NCI-H2081 treated with DMSO at 0.1 percent for 48 hours (cell line): ENCODE measurements at regions not wholly inside any gene's neighbourhood (a gene's known extent, or its start where the extent isn't known, plus 50 kb on each side); places are given as distances from the start of the nearest gene placed in this dataset.
"Not testable (repeated sequence)": the region's sequence is repeated elsewhere in the genome, so short reads cannot be mapped to it uniquely, and the experiment has no call there.

Experiments used
- DNase-seq: peaks from one replicate; lab custom pipeline; 2025; lab: John Stamatoyannopoulos, UW

GRCh38 chr7:84817016-84817415 is 369.8 kb downstream of the SEMA3D start:
- DNase-seq, result no peak

DNA sequence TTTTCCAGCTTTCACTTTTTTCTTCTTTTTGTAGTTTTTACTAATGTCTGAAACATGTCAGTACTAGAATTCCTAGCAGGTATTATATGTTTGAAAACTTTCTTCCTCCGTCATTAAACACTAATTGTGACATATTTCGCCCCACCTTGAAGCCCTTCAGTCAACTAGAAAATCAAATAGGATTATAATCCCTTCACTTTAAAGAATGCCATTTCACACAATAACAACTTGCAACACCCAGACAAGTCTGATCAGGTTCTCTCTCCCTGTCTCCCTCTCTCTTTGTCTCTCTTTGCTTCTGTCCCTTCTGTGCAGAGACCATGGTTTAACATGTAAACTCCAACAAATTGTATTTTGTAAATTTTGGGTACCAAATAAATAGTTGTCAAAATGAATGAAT is 373.5 kb downstream of the SEMA3D start:
- no peak for DNase-seq

DNA sequence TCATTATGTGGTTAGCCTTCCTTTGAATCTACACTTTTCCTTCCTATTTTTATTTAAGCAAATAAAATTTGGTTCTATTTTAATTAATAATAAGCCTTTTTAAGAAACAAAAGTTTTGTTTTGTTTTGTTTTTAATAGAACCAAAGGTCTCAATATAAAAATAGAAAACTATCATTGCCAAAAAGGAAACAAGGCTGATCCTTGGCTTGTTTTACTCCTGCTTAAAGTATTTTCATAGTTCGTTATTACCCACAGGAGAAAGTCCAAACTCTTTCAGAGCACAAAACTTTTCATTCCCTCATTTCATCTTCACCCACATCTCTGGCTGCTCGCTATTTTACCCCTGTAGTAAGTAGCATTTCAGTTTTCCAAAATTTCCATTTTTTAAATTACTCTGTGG is 374.8 kb downstream of the SEMA3D start:
- no peak for DNase-seq

- DNase-seq, result no peak
These were observed 375.5 kb downstream of the SEMA3D start for GRCh38 chr7:84811362-84811761.

- DNase-seq, result no peak
These were observed 377.0 kb downstream of the SEMA3D start for GRCh38 chr7:84809877-84810276.

- DNase-seq, result no peak
These were observed 382.9 kb downstream of the SEMA3D start for GRCh38 chr7:84803979-84804378.

DNA sequence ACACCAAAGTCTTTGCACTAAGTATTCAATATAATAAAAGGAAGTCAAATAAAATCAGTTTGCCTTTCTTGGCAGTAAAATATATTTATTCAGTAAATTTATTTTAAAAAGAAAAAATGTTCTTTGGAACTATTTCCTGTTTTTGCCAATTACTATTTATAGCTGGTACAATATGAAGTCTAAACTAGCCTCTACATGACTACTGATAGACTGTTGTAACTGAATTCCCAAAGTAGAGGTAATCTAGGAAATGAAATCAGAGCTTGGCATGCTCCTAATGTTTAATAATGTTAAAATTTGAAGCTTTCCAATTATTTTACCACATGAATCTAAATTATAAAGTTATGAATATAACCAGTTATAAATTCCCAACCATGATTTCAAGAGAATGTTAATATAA is 385.5 kb downstream of the SEMA3D start:
- no peak for DNase-seq

GRCh38 chr7:84800846-84801245 is 386.0 kb downstream of the SEMA3D start:
- DNase-seq, result no peak

DNA sequence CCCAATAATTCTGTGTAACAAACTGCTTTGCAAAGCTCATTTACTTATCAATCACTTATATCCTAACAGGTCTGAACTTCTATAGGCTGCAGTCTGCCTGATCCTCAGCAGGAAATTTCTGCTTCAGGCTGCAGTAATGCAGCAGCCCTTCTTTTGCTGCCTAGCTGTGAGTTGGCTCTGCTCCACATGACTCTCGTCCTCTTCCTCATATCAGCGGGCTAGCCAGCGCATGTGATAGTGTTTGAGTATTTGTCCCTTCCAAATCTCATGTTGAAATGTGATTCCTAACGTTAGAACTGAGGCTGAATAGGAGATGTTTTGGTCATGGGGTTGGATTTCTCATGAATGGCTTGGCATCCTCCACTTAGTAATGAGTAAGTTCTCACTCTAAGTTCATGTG is 387.8 kb downstream of the SEMA3D start:
- DNase-seq, result no peak

DNA sequence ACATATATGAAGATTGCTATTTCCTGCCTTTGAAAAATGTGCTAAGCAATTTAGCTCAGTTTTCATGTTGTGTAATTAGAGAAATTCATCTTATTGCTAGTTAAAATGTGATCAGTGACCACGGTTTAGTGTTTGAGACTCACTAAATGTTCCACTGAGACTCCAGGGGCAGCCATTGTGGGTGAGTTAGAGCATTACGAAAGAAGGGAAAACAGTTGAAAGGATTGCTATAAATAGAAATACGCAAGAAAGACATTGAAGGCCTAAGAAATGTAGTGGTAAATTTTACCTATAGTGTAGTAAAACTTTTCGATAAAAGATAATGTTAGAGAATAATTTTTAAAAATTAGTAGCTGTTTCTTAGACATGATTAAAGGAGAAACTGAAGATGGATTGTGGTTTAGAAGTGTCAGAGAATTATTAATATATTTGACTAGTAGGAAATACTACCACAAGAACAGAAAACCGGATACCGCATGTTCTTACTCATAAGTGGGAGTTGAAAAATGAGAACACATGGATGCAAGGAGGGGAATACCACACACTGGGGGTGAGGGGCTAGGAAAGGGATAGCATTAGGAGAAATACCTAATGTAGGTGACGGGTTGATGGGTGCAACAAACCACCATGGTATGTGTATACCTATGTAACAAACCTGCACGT is 394.5 kb downstream of the SEMA3D start:
- DNase-seq, result no peak

DNA sequence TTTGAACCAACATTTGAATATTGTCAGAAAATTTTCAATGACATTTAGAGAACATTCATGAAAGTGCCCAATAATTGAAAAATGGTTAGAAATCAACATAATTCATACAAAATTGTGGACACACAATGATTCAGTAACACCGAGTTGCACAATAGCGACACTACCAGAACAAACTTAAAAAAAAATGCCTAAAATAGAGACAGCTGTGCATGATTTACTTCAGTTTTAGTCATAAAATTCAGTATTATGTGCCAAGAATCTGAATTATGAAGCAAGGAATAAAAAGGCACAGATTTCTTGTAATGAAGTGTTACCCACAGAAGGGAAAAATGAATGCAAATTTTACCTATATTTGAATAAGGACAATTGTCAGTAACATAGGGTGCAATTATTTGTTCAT is 396.0 kb downstream of the SEMA3D start:
- no peak for DNase-seq

GRCh38 chr7:84786073-84786472 is 400.8 kb downstream of the SEMA3D start:
- DNase-seq, result no peak

DNA sequence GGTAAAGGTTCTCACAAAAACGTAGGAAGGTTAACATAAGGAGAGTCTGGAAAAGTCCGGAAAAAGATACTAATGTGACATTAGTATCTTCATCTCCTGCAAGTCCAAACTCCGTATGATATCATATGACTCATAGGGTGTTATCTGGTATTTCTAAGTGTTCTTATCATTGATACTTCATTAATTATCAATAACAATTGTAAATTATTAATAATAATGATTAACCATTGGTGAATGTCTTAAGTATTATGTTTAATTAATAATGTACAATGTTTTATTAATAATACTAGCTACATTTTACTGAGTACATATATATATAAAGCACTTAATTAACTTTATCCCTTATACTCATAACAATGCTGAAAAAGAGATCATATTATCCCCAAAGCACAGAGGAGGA is 402.4 kb downstream of the SEMA3D start:
- DNase-seq, result no peak

GRCh38 chr7:84783141-84783778 is 403.6 kb downstream of the SEMA3D start:
- DNase-seq, result no peak

DNA sequence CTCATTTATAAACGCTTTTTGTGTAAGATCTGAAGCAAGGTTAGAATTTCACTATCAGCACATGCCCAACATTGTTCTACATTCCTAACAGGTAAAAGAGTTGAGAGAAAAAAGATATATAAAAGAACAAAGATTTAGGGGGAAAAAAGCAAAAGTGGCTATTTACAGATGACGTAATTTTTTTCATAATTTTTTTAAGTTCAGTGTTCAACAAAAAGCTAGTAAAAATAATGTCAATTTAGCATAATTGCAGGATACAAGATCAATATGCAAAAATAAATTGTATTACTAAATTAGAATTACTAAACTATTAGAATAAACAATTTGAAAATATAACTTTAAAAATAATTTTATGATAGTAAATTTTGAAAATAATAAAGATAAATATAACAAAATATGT is 405.0 kb downstream of the SEMA3D start:
- DNase-seq, result no peak

DNA sequence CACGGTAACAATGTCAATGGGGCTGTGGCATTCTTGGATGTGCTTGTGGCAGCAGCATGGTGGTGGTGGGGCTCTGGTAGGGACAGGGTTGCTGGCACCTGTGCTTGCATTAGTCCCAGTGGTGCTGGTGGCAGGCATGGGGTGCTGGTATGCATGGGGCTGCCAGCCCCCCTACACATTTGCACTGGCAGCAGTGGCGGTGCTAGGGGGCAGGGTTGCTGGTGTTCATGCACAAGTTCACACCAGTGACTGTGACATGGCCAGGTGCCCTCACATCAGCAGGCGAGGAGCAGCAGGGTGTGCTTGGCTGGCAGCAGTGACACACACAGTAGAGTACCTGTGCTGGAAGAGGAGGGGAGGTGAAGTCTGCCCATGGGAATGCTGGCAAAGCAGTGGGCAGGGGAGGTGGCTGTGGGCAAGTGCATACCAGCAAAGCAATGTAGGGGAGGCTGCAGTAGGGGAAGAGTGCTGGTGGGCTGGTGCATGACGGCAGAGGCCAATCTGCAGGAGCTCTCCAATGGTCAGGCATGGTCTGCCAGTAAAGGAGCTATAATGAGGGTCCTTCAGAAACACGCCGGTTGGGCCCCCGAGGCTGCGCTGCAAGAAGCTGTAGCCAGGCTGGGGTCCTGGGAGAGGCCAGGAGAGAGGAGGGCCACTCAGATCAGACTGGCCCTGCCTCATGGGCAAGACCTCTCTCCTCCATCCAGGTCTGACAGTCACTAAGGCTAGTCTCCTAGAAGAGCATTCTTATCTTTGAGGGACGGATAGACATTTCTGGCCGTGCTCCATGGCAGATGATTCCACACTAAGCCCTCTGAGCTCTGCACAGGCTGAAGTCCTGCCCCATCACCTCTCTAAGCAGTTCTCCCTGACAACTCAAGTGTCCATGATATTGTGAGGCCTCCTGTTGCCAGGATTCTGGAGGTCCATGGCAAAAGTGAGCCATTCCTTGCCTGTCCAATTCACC is 406.4 kb downstream of the SEMA3D start:
- no peak for DNase-seq

DNA sequence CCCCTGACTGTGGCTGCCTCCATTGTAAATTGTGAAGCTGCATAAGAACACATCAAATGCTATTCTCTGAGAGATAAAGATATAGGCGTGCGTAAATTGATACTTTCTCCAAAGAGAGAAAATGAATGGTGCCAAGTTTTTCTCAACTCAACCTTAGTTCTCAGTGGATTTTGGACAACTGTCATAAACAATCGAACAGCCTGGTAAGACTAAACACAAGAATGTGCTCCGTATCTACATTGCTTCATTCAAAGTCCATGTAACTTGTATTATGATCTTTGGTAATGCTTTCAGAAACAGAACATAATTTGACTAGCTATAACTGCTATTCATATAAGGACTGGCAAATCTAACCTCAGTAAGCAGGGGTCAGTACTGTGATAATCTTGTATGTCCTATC is 429.1 kb downstream of the SEMA3D start:
- no peak for DNase-seq

DNA sequence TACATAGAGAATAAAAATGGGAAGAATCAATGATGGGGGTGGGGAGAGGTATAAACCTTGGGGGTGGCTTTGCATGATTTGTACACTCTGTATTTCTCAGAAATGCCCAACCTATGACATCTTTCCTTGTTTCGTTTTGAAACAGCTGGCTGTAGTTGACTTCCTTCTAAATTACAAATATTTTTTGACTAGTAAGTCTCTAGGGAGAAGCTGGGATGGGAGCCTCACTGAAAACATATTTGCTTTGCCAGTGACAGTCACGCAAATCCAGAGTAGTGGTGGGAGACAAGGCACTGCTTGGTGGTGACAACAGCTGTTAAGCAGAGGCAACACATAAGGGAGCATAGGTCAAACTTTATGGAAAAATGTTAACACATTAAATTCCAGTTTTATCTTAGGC is 440.5 kb downstream of the SEMA3D start:
- DNase-seq, result no peak

DNA sequence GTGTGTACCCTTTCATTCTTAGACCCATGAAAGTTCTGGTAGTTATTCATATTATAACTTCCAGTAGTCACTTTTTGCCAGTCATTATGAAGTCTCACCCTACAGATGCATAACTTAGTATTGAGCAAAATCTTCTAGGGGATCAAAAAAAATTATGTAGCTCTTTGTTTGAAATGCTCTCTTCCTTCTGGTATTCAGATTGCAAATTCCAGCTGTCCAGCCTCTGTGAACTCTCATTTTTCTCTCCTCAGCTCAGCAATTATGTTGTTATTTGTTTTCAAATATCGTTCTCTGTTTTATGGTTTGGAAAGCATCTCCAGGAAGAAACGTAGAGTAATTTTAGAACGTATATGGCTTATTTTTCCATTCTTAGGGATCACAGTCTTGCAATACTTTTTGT is 442.5 kb downstream of the SEMA3D start:
- no peak for DNase-seq

DNA sequence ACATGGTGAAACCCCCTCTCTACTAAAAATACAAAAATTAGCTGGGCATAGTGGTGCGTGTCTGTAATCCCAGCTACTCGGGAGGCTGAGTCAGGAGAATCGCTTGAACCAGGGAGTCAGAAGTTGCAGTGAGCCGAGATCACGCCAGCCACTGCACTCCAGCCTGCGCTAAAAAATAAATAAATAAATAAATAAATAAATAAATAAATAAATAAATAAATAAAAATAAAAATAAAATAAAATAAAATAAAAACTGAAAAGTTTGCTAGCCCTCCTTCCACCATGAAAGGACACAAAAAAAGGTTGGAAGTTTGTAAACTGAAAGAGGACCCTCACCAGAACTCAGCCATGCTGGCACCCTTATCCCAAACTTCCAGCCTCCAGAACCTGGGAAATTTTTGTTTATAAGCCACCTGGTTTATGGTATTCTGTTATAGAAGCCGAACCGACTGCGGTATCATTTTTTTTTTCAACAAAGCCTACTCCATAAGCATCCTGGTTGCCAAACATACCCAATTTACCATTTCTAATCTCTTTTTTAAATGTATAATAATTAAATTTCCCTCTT is 448.2 kb downstream of the SEMA3D start:
- no peak for DNase-seq

DNA sequence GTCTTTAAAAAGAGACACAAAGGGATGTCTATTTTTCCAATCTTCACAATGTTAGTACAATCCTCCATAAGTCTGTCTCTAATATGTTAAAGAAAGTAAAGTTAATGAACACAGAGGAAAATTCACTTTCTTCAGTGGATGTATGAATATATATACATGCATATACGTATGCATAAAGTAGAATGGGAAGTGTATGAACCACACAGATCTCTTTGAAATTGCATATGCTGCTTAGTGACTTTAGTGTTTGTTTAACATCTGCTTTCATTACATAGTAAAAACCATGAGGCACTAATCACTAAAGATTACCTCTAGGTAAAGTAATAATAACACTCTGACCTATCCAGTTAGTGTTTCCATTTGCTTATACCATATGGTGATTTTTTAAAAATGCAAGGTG is 451.2 kb downstream of the SEMA3D start:
- DNase-seq, result no peak

- no peak for DNase-seq
These were observed 451.8 kb downstream of the SEMA3D start for GRCh38 chr7:84735011-84735410.

GRCh38 chr7:84733976-84734375 is 452.9 kb downstream of the SEMA3D start:
- not testable (repeated sequence) for DNase-seq
